GM23338 (cell line): ENCODE measurements at regions not wholly inside any gene's neighbourhood (a gene's known extent, or its start where the extent isn't known, plus 50 kb on each side); places are given as distances from the start of the nearest gene placed in this dataset.
"Not testable (repeated sequence)": the region's sequence is repeated elsewhere in the genome, so short reads cannot be mapped to it uniquely, and the experiment has no call there.

Experiments used
- ATAC-seq: fragments of 200-7000 bp; cut with Tn5 transposase; 3 replicates; pipeline ENCODE4 v1.9.1; 2020
- DNase-seq: peaks from one replicate; pipeline ENCODE4 v3.0.0-alpha.2; 2015; ENCODE audit warnings: low spot score
- H2AFZ ChIP-seq: fragments of 200-600 bp; sonication (generic); 2 replicates; pipeline ENCODE4 v1.8.0; 2016; ENCODE audit warnings: antibody characterized with exemption, mild to moderate bottlenecking, moderate library complexity
- H3F3A ChIP-seq: fragments of 200-600 bp; sonication (generic); replicated peaks from 2 replicates; pipeline ENCODE4 v1.8.0; 2017; ENCODE audit warnings: antibody characterized with exemption, mixed run types, low read depth
- H3K27ac ChIP-seq: fragments of 200-600 bp; sonication (generic); 2 replicates; pipeline ENCODE4 v1.6.1; 2016; ENCODE audit warnings: low read depth
- H3K27me3 ChIP-seq: fragments of 200-600 bp; sonication (generic); 2 replicates; pipeline ENCODE4 v1.8.0; 2016; ENCODE audit warnings: mild to moderate bottlenecking, mixed run types, moderate library complexity; ENCODE audit not compliant: insufficient read depth
- H3K36me3 ChIP-seq: fragments of 200-600 bp; sonication (generic); 2 replicates; pipeline ENCODE4 v1.8.0; 2016; ENCODE audit warnings: mild to moderate bottlenecking; ENCODE audit not compliant: insufficient read depth
- H3K4me1 ChIP-seq: fragments of 200-600 bp; sonication (generic); 2 replicates; pipeline ENCODE4 v1.8.0; 2016; ENCODE audit warnings: mild to moderate bottlenecking, moderate library complexity; ENCODE audit not compliant: insufficient read depth
- H3K4me2 ChIP-seq: fragments of 200-600 bp; sonication (generic); 2 replicates; pipeline ENCODE4 v1.7.1; 2017; ENCODE audit warnings: mixed run types
- H3K4me3 ChIP-seq: fragments of 200-600 bp; sonication (generic); 2 replicates; pipeline ENCODE4 v1.6.1; 2016; ENCODE audit warnings: mixed run types
- H3K79me2 ChIP-seq: fragments of 200-600 bp; sonication (generic); replicated peaks from 2 replicates; pipeline ENCODE4 v1.8.0; 2017; ENCODE audit warnings: mild to moderate bottlenecking; ENCODE audit not compliant: insufficient read depth
- H3K9me2 ChIP-seq: fragments of 200-600 bp; sonication (generic); 2 replicates; pipeline ENCODE4 v1.8.0; 2017; ENCODE audit not compliant: insufficient read depth
- H4K20me1 ChIP-seq: fragments of 200-600 bp; sonication (generic); replicated peaks from 2 replicates; pipeline ENCODE4 v1.8.0; 2017; ENCODE audit warnings: mild to moderate bottlenecking; ENCODE audit not compliant: insufficient read depth
- H3K27ac Mint-ChIP-seq: 2 replicates; pipeline ENCODE4 v1.8.0; 2020; ENCODE audit warnings: inconsistent platforms, mild to moderate bottlenecking, moderate library complexity, mixed read lengths
- H3K27me3 Mint-ChIP-seq: 3 replicates; pipeline ENCODE4 v1.8.0; 2022; ENCODE audit warnings: low read depth, mild to moderate bottlenecking, moderate library complexity, mixed read lengths, inconsistent platforms; ENCODE audit not compliant: insufficient read depth, poor library complexity
- H3K36me3 Mint-ChIP-seq: 3 replicates; pipeline ENCODE4 v1.8.0; 2021; ENCODE audit warnings: low read depth, mild to moderate bottlenecking, inconsistent platforms, moderate library complexity, mixed read lengths
- H3K4me1 Mint-ChIP-seq: 3 replicates; pipeline ENCODE4 v1.8.0; 2020; ENCODE audit warnings: mild to moderate bottlenecking, inconsistent platforms, mixed read lengths
- H3K4me3 Mint-ChIP-seq: 3 replicates; pipeline ENCODE4 v1.8.0; 2021; ENCODE audit warnings: moderate library complexity, mild to moderate bottlenecking, inconsistent platforms, mixed read lengths
- H3K9me3 Mint-ChIP-seq: 3 replicates; pipeline ENCODE4 v1.8.0; 2020; ENCODE audit warnings: moderate library complexity, mild to moderate bottlenecking, inconsistent platforms, mixed read lengths
- EZH2 ChIP-seq: fragments of 200-600 bp; sonication (generic); IDR thresholded peaks from one replicate; pipeline ENCODE4 v1.8.0; 2017; ENCODE audit warnings: antibody characterized with exemption, mild to moderate bottlenecking, low read depth; ENCODE audit not compliant: unreplicated experiment
- EZH2phosphoT487 ChIP-seq: fragments of 200-600 bp; sonication (generic); IDR thresholded peaks from one replicate; pipeline ENCODE4 v1.8.1; 2018; ENCODE audit warnings: antibody characterized with exemption; ENCODE audit not compliant: unreplicated experiment
- NANOG ChIP-seq: IDR thresholded peaks from 2 replicates; pipeline ENCODE4 v1.6.1; 2016; ENCODE audit warnings: antibody characterized with exemption, borderline replicate concordance
- REST ChIP-seq: IDR thresholded peaks from one replicate; pipeline ENCODE4 v1.6.1; 2018; ENCODE audit warnings: antibody characterized with exemption; ENCODE audit not compliant: unreplicated experiment
- STAT1 ChIP-seq: IDR thresholded peaks from one replicate; pipeline ENCODE4 v1.6.1; 2016; ENCODE audit warnings: antibody characterized with exemption; ENCODE audit not compliant: unreplicated experiment

- Mint-ChIP-seq H3K27ac (no peak overlapping the region), H3K36me3 (peaks cover 9% of the 10 kb centered on the region; the same call in 2 of the 3 replicates), H3K27me3 (no peaks in the 10 kb centered on the region), H3K4me3 (no peak overlapping the region), H3K9me3 (peaks cover 20% of the 10 kb centered on the region), H3K4me1 (no peaks in the 10 kb centered on the region)
- Histone ChIP-seq H4K20me1 (no peaks in the 10 kb centered on the region; the same call in 1 of the 2 replicates), H3K79me2 (peaks cover 11% of the 10 kb centered on the region; the same call in 1 of the 2 replicates), H3K27ac (no peak overlapping the region), H3K36me3 (no peaks in the 10 kb centered on the region; the same call in 1 of the 2 replicates), H3K4me1 (no peaks in the 10 kb centered on the region), H3K4me2 (no peak overlapping the region), H3K27me3 (no peaks in the 10 kb centered on the region), H2AFZ (no peak overlapping the region), H3F3A (no peaks in the 10 kb centered on the region), H3K9me2 (peaks cover 2% of the 10 kb centered on the region; the same call in 1 of the 2 replicates), H3K4me3 (no peak overlapping the region)
- no peak for DNase-seq
- ATAC-seq = no peak
- no peak for TF ChIP-seq EZH2phosphoT487
- TF ChIP-seq EZH2 = no peak
Measured at GRCh38 chr18:1026930-1027329, 122.3 kb downstream of the ADCYAP1 start.

- H3K4me1 ChIP-seq, H3K27me3 ChIP-seq, H3K4me3 ChIP-seq, H3K27ac Mint-ChIP-seq, H3K4me1 Mint-ChIP-seq, H3F3A ChIP-seq, H3K9me2 ChIP-seq, H3K27ac ChIP-seq, H3K4me3 Mint-ChIP-seq, H3K27me3 Mint-ChIP-seq, H2AFZ ChIP-seq, H3K4me2 ChIP-seq, DNase-seq, H3K36me3 ChIP-seq, ATAC-seq, H3K36me3 Mint-ChIP-seq, H4K20me1 ChIP-seq: not testable (repeated sequence)
- H3K79me2 ChIP-seq = peaks cover 22% of the 10 kb centered on the region; the same call in 1 of the 2 replicates
- peaks cover 25% of the 10 kb centered on the region for H3K9me3 Mint-ChIP-seq
Measured at GRCh38 chr18:1033092-1033491, 128.4 kb downstream of the ADCYAP1 start.

- no peaks in the 10 kb centered on the region for H3K4me1 Mint-ChIP-seq
- Histone ChIP-seq H3K27ac (no peak overlapping the region), H3K9me2 (peaks cover 6% of the 10 kb centered on the region; the same call in 1 of the 2 replicates), H3K79me2 (peaks cover 17% of the 10 kb centered on the region; the same call in 1 of the 2 replicates), H3F3A (no peaks in the 10 kb centered on the region), H3K4me1 (no peaks in the 10 kb centered on the region), H2AFZ (no peak overlapping the region), H3K36me3 (no peaks in the 10 kb centered on the region), H3K4me3 (no peak overlapping the region), H3K27me3 (no peaks in the 10 kb centered on the region), H3K4me2 (no peak overlapping the region), H4K20me1 (no peaks in the 10 kb centered on the region)
- no peak overlapping the region for H3K4me3 Mint-ChIP-seq
- ATAC-seq (no peak), DNase-seq (no peak)
- TF ChIP-seq NANOG = no peak
- TF ChIP-seq REST = no peak
- no peak for TF ChIP-seq STAT1
- TF ChIP-seq EZH2phosphoT487 = no peak
- H3K27ac Mint-ChIP-seq = no peak overlapping the region
- no peaks in the 10 kb centered on the region for H3K27me3 Mint-ChIP-seq
- H3K36me3 Mint-ChIP-seq = peaks cover 12% of the 10 kb centered on the region; the same call in 2 of the 3 replicates
- H3K9me3 Mint-ChIP-seq = peaks cover 27% of the 10 kb centered on the region
Measured at GRCh38 chr18:1034971-1035370, 130.3 kb downstream of the ADCYAP1 start.
